Esophagus squamous epithelium (tissue), 4 donors: ENCODE measurements at regions not wholly inside any gene's neighbourhood (a gene's known extent, or its start where the extent isn't known, plus 50 kb on each side); places are given as distances from the start of the nearest gene placed in this dataset.

Experiments
- POLR2A ChIP-seq, 4 donors: fragments of 450-650 bp; IDR thresholded peaks; one replicate each; pipeline ENCODE4 v1.6.1; 2017; ENCODE audit warnings: antibody characterized with exemption in 4 of 4, mild to moderate bottlenecking in 4 of 4, moderate library complexity in 3 of 4
- TF ChIP-seq, protein P1 (sequence below), 6 experiments: fragments of 450-650 bp in 4 of 6; fragments of 200-600 bp in 2 of 6; sonication (generic) in 2 of 6; IDR thresholded peaks; one replicate each; pipeline ENCODE4 v1.5.1; 2016 to 2019; ENCODE audit warnings: antibody characterized with exemption in 6 of 6, mild to moderate bottlenecking in 4 of 6, moderate library complexity in 4 of 6

DNA sequence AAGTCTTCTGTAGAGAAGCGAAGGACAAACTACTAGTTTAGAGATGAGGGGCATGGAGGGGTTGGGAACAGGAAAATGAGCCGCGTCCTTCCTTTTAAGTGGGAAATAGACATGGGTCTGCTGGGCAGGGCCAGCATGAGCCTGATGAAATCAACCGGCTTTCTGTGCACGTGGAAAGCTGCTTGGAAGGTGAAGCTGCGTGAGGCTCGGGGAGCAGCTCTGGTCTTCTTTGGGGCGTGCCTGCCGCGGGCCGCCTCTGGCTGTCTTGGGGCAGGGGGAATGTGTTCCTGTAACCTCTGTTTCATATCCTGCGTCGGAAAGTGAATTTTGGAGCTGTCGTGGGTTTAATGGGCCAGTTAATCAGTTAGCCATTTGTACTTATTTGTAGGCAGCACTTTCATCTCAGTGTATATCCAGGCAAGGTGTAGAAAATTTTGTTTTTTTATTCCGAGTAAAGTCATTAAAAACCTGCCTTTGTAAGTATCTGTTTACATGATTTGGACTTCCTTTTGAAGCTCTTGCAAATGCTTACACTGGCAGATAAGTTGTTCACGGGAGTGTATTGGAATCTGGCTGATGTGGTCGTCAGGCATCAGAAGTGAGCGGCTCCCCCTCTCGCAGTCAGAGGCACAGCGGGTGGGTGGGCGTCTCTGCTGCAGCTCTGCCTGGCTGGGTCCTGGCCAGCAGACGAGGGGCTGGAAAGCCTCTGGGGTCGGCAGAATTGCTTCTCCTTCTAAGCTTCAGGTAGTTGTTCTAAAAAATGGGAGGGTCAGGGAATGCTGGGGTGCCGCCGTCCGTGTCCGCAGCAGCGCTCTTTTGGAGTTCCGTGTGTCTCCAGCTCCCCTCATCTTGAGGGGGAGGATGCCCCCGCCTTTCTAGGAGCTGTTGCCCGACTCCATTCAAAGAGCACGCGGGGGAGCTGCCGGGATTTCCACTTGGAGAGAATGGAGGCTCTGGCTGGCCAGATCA, 70.5 kb upstream of the HGFAC start:
- TF ChIP-seq, protein P1, sequence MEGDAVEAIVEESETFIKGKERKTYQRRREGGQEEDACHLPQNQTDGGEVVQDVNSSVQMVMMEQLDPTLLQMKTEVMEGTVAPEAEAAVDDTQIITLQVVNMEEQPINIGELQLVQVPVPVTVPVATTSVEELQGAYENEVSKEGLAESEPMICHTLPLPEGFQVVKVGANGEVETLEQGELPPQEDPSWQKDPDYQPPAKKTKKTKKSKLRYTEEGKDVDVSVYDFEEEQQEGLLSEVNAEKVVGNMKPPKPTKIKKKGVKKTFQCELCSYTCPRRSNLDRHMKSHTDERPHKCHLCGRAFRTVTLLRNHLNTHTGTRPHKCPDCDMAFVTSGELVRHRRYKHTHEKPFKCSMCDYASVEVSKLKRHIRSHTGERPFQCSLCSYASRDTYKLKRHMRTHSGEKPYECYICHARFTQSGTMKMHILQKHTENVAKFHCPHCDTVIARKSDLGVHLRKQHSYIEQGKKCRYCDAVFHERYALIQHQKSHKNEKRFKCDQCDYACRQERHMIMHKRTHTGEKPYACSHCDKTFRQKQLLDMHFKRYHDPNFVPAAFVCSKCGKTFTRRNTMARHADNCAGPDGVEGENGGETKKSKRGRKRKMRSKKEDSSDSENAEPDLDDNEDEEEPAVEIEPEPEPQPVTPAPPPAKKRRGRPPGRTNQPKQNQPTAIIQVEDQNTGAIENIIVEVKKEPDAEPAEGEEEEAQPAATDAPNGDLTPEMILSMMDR (IDR thresholded peaks at IDR 0.05) = no peak
- no peak for TF ChIP-seq POLR2A (IDR thresholded peaks at IDR 0.05)
